ENCODE measurements at regions not wholly inside any gene's neighbourhood (a gene's known extent, or its start where the extent isn't known, plus 50 kb on each side); places are given as distances from the start of the nearest gene placed in this dataset.

DNA sequence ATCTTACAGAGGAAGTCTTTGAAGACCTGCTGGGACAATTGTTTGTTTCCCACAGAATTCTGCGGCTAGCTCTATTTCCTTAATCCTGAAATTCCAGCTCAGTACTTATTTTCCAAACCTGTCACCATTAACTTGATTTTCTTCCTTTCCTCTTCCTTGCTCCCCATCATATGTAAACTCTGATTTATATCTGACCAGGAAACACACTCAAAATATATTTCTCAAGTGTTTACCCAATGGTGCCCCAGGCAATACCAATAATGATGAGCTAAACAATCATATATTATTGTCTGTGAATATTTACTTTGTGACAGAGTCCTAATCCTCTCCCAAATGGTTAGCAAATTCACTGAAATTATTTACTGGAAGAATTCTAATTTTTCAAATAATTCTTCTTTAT is 597.3 kb downstream of the PKHD1 start:
- H3K4me3 Mint-ChIP-seq: no peak overlapping the region

GRCh38 chr6:51494342-51494741 is 593.1 kb downstream of the PKHD1 start:
- ChIA-PET CTCF (no interaction called here), POLR2A (no interaction called here)
- H3K4me1 Mint-ChIP-seq: no peaks in the 10 kb centered on the region
- no peaks in the 10 kb centered on the region for H3K9me3 Mint-ChIP-seq
- intact Hi-C loops (cut with micrococcal nuclease): no loop called here
- no peak for DNase-seq
- H3K27ac Mint-ChIP-seq: no peak overlapping the region
- ATAC-seq (ENCODE audit: low read depth): no peak
- no peaks in the 10 kb centered on the region for H3K27me3 Mint-ChIP-seq
- TF ChIP-seq, protein P1, sequence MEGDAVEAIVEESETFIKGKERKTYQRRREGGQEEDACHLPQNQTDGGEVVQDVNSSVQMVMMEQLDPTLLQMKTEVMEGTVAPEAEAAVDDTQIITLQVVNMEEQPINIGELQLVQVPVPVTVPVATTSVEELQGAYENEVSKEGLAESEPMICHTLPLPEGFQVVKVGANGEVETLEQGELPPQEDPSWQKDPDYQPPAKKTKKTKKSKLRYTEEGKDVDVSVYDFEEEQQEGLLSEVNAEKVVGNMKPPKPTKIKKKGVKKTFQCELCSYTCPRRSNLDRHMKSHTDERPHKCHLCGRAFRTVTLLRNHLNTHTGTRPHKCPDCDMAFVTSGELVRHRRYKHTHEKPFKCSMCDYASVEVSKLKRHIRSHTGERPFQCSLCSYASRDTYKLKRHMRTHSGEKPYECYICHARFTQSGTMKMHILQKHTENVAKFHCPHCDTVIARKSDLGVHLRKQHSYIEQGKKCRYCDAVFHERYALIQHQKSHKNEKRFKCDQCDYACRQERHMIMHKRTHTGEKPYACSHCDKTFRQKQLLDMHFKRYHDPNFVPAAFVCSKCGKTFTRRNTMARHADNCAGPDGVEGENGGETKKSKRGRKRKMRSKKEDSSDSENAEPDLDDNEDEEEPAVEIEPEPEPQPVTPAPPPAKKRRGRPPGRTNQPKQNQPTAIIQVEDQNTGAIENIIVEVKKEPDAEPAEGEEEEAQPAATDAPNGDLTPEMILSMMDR (IDR thresholded peaks at IDR 0.05): no peak
- no peak overlapping the region for H3K4me3 Mint-ChIP-seq
- H3K36me3 Mint-ChIP-seq (ENCODE audit: low read depth): no peaks in the 10 kb centered on the region

More for the DNA sequence above, 597.3 kb downstream of the PKHD1 start:
- TF ChIP-seq, protein P1 (IDR thresholded peaks at IDR 0.05): no peak
- intact Hi-C loops (cut with micrococcal nuclease): no loop called here
- DNase-seq (no peak), ATAC-seq (ENCODE audit: low read depth) (no peak)
- no peaks in the 10 kb centered on the region for H3K27me3 Mint-ChIP-seq
- no peaks in the 10 kb centered on the region for H3K36me3 Mint-ChIP-seq (ENCODE audit: low read depth)
- H3K27ac Mint-ChIP-seq: no peak overlapping the region
- ChIA-PET CTCF (no interaction called here), POLR2A (no interaction called here)
- H3K4me1 Mint-ChIP-seq: no peaks in the 10 kb centered on the region
- H3K9me3 Mint-ChIP-seq: no peaks in the 10 kb centered on the region

GRCh38 chr6:51495096-51495495 is 592.3 kb downstream of the PKHD1 start:
- Mint-ChIP-seq H3K4me3 (no peak overlapping the region), H3K4me1 (no peaks in the 10 kb centered on the region), H3K27me3 (no peaks in the 10 kb centered on the region), H3K36me3 (ENCODE audit: low read depth) (no peaks in the 10 kb centered on the region), H3K9me3 (no peaks in the 10 kb centered on the region), H3K27ac (no peak overlapping the region)
- TF ChIP-seq, protein P1 (IDR thresholded peaks at IDR 0.05): no peak
- no peak for DNase-seq
- intact Hi-C loops (cut with micrococcal nuclease): no loop called here
- POLR2A ChIA-PET: no interaction called here
- CTCF ChIA-PET: no interaction called here
- ATAC-seq (ENCODE audit: low read depth): no peak

DNA sequence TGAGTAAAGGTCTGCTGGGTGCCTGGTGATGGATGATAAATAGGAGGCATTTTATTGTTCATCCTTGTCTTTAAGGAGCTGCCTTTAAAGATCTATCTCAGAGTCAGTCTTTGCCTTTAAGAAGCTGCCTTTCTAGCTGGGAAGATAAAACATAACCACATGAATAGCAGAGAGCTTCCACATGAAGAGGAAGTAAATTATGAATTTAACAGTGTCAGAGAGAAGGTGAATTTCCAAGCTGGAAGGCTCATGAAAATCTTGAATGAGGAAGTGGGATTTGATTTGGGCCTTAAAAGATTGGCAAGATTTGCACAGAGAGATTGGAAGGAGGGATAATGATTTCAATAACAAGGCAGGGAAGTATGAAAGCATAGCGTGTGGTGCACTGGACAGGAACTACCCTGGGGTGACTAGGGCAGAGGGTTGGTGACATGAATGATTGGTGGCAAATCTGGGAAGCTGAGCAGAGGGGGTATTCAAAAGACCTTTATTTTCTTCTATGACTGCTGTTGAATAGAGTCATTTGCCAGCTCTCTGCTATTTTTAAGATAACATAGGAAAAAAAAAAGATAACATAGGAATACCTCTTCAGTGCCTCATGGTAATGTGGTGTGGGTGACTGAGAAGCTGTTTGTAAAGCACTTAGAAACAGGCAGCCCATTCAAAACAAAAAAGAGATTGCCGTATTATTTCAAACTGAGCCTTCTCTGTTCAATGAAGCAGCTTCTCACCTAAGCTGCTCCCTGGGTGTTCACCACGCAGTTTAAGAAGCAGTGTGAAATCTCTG is 591.6 kb downstream of the PKHD1 start:
- H3K27ac Mint-ChIP-seq: no peak overlapping the region
- no peaks in the 10 kb centered on the region for H3K27me3 Mint-ChIP-seq
- H3K36me3 Mint-ChIP-seq (ENCODE audit: low read depth): no peaks in the 10 kb centered on the region
- CTCF ChIA-PET: no interaction called here
- no peaks in the 10 kb centered on the region for H3K9me3 Mint-ChIP-seq
- no peak overlapping the region for H3K4me3 Mint-ChIP-seq
- intact Hi-C loops (cut with micrococcal nuclease): no loop called here
- H3K4me1 Mint-ChIP-seq: no peaks in the 10 kb centered on the region
- DNase-seq (no peak), ATAC-seq (ENCODE audit: low read depth) (no peak)
- POLR2A ChIA-PET: no interaction called here
- TF ChIP-seq, protein P1 (IDR thresholded peaks at IDR 0.05): no peak

GRCh38 chr6:51502996-51503395 is 584.4 kb downstream of the PKHD1 start:
- no peak for ATAC-seq (ENCODE audit: low read depth)
- intact Hi-C loops (cut with micrococcal nuclease): no loop called here
- no peak overlapping the region for H3K27ac Mint-ChIP-seq
- no peaks in the 10 kb centered on the region for H3K9me3 Mint-ChIP-seq
- CTCF ChIA-PET: no interaction called here
- no peaks in the 10 kb centered on the region for H3K36me3 Mint-ChIP-seq (ENCODE audit: low read depth)
- POLR2A ChIA-PET: no interaction called here
- no peak for DNase-seq
- H3K4me3 Mint-ChIP-seq: no peak overlapping the region
- H3K27me3 Mint-ChIP-seq: no peaks in the 10 kb centered on the region
- no peaks in the 10 kb centered on the region for H3K4me1 Mint-ChIP-seq
- TF ChIP-seq, protein P1 (IDR thresholded peaks at IDR 0.05): no peak
